NCI-H187 treated with DMSO at 0.1 percent for 48 hours (cell line): ENCODE measurements at regions not wholly inside any gene's neighbourhood (a gene's known extent, or its start where the extent isn't known, plus 50 kb on each side); places are given as distances from the start of the nearest gene placed in this dataset.
"Not testable (repeated sequence)": the region's sequence is repeated elsewhere in the genome, so short reads cannot be mapped to it uniquely, and the experiment has no call there.

Experiments used
- DNase-seq: peaks from one replicate; lab custom pipeline; 2025; lab: John Stamatoyannopoulos, UW

GRCh38 chr3:67064105-67064504 lies 66.0 kb downstream of the KBTBD8 start:
- DNase-seq: no peak

GRCh38 chr3:67067251-67067650 lies 69.1 kb downstream of the KBTBD8 start:
- DNase-seq: no peak

GRCh38 chr3:67072640-67073039 lies 74.5 kb downstream of the KBTBD8 start:
- not testable (repeated sequence) for DNase-seq

- no peak for DNase-seq
Measured at GRCh38 chr3:67073812-67074211, 75.7 kb downstream of the KBTBD8 start.

GRCh38 chr3:67075295-67075694 lies 77.2 kb downstream of the KBTBD8 start:
- no peak for DNase-seq

- DNase-seq: no peak
Measured at GRCh38 chr3:67076607-67077006, 78.5 kb downstream of the KBTBD8 start.

- DNase-seq: no peak
Measured at GRCh38 chr3:67077656-67078055, 79.5 kb downstream of the KBTBD8 start.

GRCh38 chr3:67082533-67083024 lies 84.5 kb downstream of the KBTBD8 start:
- no peak for DNase-seq

- DNase-seq: no peak
Measured at GRCh38 chr3:67083277-67083676, 85.2 kb downstream of the KBTBD8 start.

GRCh38 chr3:67087788-67088187 lies 89.7 kb downstream of the KBTBD8 start:
- DNase-seq: no peak

- DNase-seq: no peak
Measured at GRCh38 chr3:67090474-67090873, 92.4 kb downstream of the KBTBD8 start.

GRCh38 chr3:67093305-67093704 lies 95.2 kb downstream of the KBTBD8 start:
- no peak for DNase-seq

- no peak for DNase-seq
Measured at GRCh38 chr3:67094167-67094566, 96.1 kb downstream of the KBTBD8 start.

- no peak for DNase-seq
Measured at GRCh38 chr3:67094774-67095173, 96.7 kb downstream of the KBTBD8 start.

GRCh38 chr3:67104388-67104787 lies 106.3 kb downstream of the KBTBD8 start:
- no peak for DNase-seq

- DNase-seq: no peak
Measured at GRCh38 chr3:67106874-67107273, 108.8 kb downstream of the KBTBD8 start.

- DNase-seq: no peak
Measured at GRCh38 chr3:67109651-67110204, 111.6 kb downstream of the KBTBD8 start.

GRCh38 chr3:67113802-67114407 lies 115.8 kb downstream of the KBTBD8 start:
- DNase-seq: no peak

- DNase-seq: no peak
Measured at GRCh38 chr3:67118122-67118521, 120.0 kb downstream of the KBTBD8 start.

- no peak for DNase-seq
Measured at GRCh38 chr3:67118635-67119034, 120.5 kb downstream of the KBTBD8 start.

- DNase-seq: no peak
Measured at GRCh38 chr3:67123914-67124313, 125.8 kb downstream of the KBTBD8 start.

- DNase-seq: no peak
Measured at GRCh38 chr3:67127254-67127653, 129.1 kb downstream of the KBTBD8 start.

- no peak for DNase-seq
Measured at GRCh38 chr3:67142432-67142831, 144.3 kb downstream of the KBTBD8 start.

GRCh38 chr3:67145738-67146137 lies 147.6 kb downstream of the KBTBD8 start:
- no peak for DNase-seq
